MM.1S (cell line): ENCODE measurements at regions not wholly inside any gene's neighbourhood (a gene's known extent, or its start where the extent isn't known, plus 50 kb on each side); places are given as distances from the start of the nearest gene placed in this dataset.

ENCODE experiments used
- CTCF ChIP-seq: fragments of 300-600 bp; sonication (generic); IDR thresholded peaks from 2 replicates; pipeline ENCODE4 v1.5.1; 2016; ENCODE audit warnings: antibody characterized with exemption, low read length, mixed read lengths
- EZH2 ChIP-seq: fragments of 300-600 bp; sonication (generic); optimal IDR thresholded peaks from 2 replicates; pipeline ENCODE3; 2017; ENCODE audit warnings: low read depth, mild to moderate bottlenecking, antibody characterized with exemption, low read length, mixed read lengths
- EZH2phosphoT487 ChIP-seq: fragments of 300-600 bp; sonication (generic); IDR thresholded peaks from 2 replicates; pipeline ENCODE4 v1.6.1; 2018; ENCODE audit warnings: antibody characterized with exemption, low read length

GRCh38 chr5:96243862-96244261 lies 189.2 kb downstream of the PCSK1 start:
- TF ChIP-seq CTCF (no peak), EZH2 (no peak), EZH2phosphoT487 (no peak)
